Mesodermal cell (in vitro differentiated cells): ENCODE measurements at regions not wholly inside any gene's neighbourhood (a gene's known extent, or its start where the extent isn't known, plus 50 kb on each side); places are given as distances from the start of the nearest gene placed in this dataset.

Experiments
- H3K27ac ChIP-seq: 2 replicates; pipeline ENCODE4 v1.7.0; 2013; ENCODE audit warnings: mild to moderate bottlenecking, low read depth, low read length, moderate library complexity; ENCODE audit not compliant: severe bottlenecking
- H3K36me3 ChIP-seq: 2 replicates; pipeline ENCODE4 v1.7.1; 2013; ENCODE audit warnings: mild to moderate bottlenecking, low read length, moderate library complexity; ENCODE audit not compliant: control insufficient read depth, insufficient read depth
- H3K4me1 ChIP-seq: one replicate; pipeline ENCODE4 v1.7.1; 2013; ENCODE audit warnings: mild to moderate bottlenecking, low read length; ENCODE audit not compliant: insufficient read depth, control insufficient read depth, poor library complexity, severe bottlenecking
- H3K4me3 ChIP-seq: 2 replicates; pipeline ENCODE4 v1.7.0; 2013; ENCODE audit warnings: low read length, control low read depth, mild to moderate bottlenecking; ENCODE audit not compliant: insufficient read depth, poor library complexity, severe bottlenecking; ENCODE audit errors: extremely low read depth
- H3K9me3 ChIP-seq: 2 replicates; pipeline ENCODE4 v1.7.1; 2013; ENCODE audit warnings: mild to moderate bottlenecking, low read length, moderate library complexity; ENCODE audit not compliant: control insufficient read depth
- WGBS, 2 experiments: methylation state at CpG; one replicate each; pipeline ENCODE4 v1.1.5; 2013; ENCODE audit warnings: missing lambda C conversion rate in 2 of 2; ENCODE audit not compliant: insufficient coverage in 2 of 2; 5-methylcytosine and 5-hydroxymethylcytosine counted together

- Histone ChIP-seq H3K36me3 (no peaks in the 10 kb centered on the region), H3K4me1 (peaks cover 5% of the 10 kb centered on the region), H3K9me3 (no peaks in the 10 kb centered on the region), H3K27ac (no peak overlapping the region), H3K4me3 (no peak overlapping the region)
- 81 to 85% methylated on average over 3 of the region's 4 CpGs for WGBS, 2 experiments
These were observed 278.3 kb upstream of the PTGER4 start for GRCh38 chr5:40401284-40402006.

- Histone ChIP-seq H3K9me3 (no peaks in the 10 kb centered on the region), H3K4me3 (no peak overlapping the region), H3K36me3 (no peaks in the 10 kb centered on the region), H3K27ac (no peak overlapping the region), H3K4me1 (peaks cover 5% of the 10 kb centered on the region)
- WGBS, 2 experiments = no CpG with 5 or more reads among the region's 1 CpG
These were observed 279.5 kb upstream of the PTGER4 start for GRCh38 chr5:40400245-40400644.

- Histone ChIP-seq H3K4me3 (no peak overlapping the region), H3K27ac (no peak overlapping the region), H3K4me1 (peaks cover 5% of the 10 kb centered on the region), H3K36me3 (no peaks in the 10 kb centered on the region), H3K9me3 (no peaks in the 10 kb centered on the region)
- 100% methylated on average over 1 of the region's 1 CpG; no CpG with 5 or more reads in 1 of the 2 experiments for WGBS, 2 experiments
These were observed 280.4 kb upstream of the PTGER4 start for GRCh38 chr5:40399349-40399748.

GRCh38 chr5:40397976-40398375, 281.7 kb upstream of the PTGER4 start:
- H3K4me3 ChIP-seq = no peak overlapping the region
- no peaks in the 10 kb centered on the region for H3K36me3 ChIP-seq
- peaks cover 5% of the 10 kb centered on the region for H3K4me1 ChIP-seq
- H3K9me3 ChIP-seq = no peaks in the 10 kb centered on the region
- no peak overlapping the region for H3K27ac ChIP-seq
- WGBS, 2 experiments = no CpG with 5 or more reads among the region's 1 CpG

- Histone ChIP-seq H3K4me1 (peaks cover 5% of the 10 kb centered on the region), H3K36me3 (no peaks in the 10 kb centered on the region), H3K4me3 (no peak overlapping the region), H3K27ac (no peak overlapping the region), H3K9me3 (no peaks in the 10 kb centered on the region)
- 61 to 75% methylated on average over 2 of the region's 2 CpGs for WGBS, 2 experiments
These were observed 282.6 kb upstream of the PTGER4 start for GRCh38 chr5:40397091-40397490.

- Histone ChIP-seq H3K27ac (no peak overlapping the region), H3K4me1 (no peaks in the 10 kb centered on the region), H3K4me3 (no peak overlapping the region), H3K9me3 (no peaks in the 10 kb centered on the region), H3K36me3 (no peaks in the 10 kb centered on the region)
- no CpG with 5 or more reads among the region's 1 CpG for WGBS, 2 experiments
These were observed 283.4 kb upstream of the PTGER4 start for GRCh38 chr5:40396317-40396716.

- H3K36me3 ChIP-seq = no peaks in the 10 kb centered on the region
- 91 to 100% methylated on average over 3 of the region's 4 CpGs for WGBS, 2 experiments
- no peak overlapping the region for H3K27ac ChIP-seq
- H3K4me3 ChIP-seq = no peak overlapping the region
- H3K4me1 ChIP-seq = peaks cover under 1% of the 10 kb centered on the region
- no peaks in the 10 kb centered on the region for H3K9me3 ChIP-seq
These were observed 284.5 kb upstream of the PTGER4 start for GRCh38 chr5:40395251-40395650.

GRCh38 chr5:40394698-40395097, 285.0 kb upstream of the PTGER4 start:
- Histone ChIP-seq H3K4me3 (no peak overlapping the region), H3K36me3 (no peaks in the 10 kb centered on the region), H3K27ac (no peak overlapping the region), H3K9me3 (no peaks in the 10 kb centered on the region), H3K4me1 (peaks cover 6% of the 10 kb centered on the region)
- 82 to 100% methylated on average over 2 to 3 of the region's 4 CpGs for WGBS, 2 experiments

GRCh38 chr5:40391642-40392041, 288.1 kb upstream of the PTGER4 start:
- Histone ChIP-seq H3K27ac (no peak overlapping the region), H3K4me1 (peaks cover 14% of the 10 kb centered on the region), H3K36me3 (no peaks in the 10 kb centered on the region), H3K9me3 (no peaks in the 10 kb centered on the region), H3K4me3 (no peak overlapping the region)

- no peaks in the 10 kb centered on the region for H3K36me3 ChIP-seq
- H3K27ac ChIP-seq = no peak overlapping the region
- no peaks in the 10 kb centered on the region for H3K9me3 ChIP-seq
- no peak overlapping the region for H3K4me3 ChIP-seq
- WGBS, 2 experiments = 87 to 100% methylated on average over 1 to 2 of the region's 6 CpGs
- H3K4me1 ChIP-seq = peaks cover 21% of the 10 kb centered on the region
These were observed 289.2 kb upstream of the PTGER4 start for GRCh38 chr5:40390281-40391149.

GRCh38 chr5:40389591-40389990, 290.1 kb upstream of the PTGER4 start:
- no peaks in the 10 kb centered on the region for H3K36me3 ChIP-seq
- peaks cover 30% of the 10 kb centered on the region for H3K4me1 ChIP-seq
- H3K9me3 ChIP-seq = no peaks in the 10 kb centered on the region
- H3K27ac ChIP-seq = peak overlapping the region; percentile 30
- H3K4me3 ChIP-seq = no peak overlapping the region
- 46 to 86% methylated on average over 1 to 3 of the region's 4 CpGs for WGBS, 2 experiments
